ENCODE measurements at regions not wholly inside any gene's neighbourhood (a gene's known extent, or its start where the extent isn't known, plus 50 kb on each side); places are given as distances from the start of the nearest gene placed in this dataset.

GRCh38 chr13:73792796-73793195 is 341.4 kb downstream of the KLF12 start:
- Histone ChIP-seq H3K27ac (no peak overlapping the region), H3K36me3 (replicated peaks in 1 of 2; ENCODE audit: insufficient read depth in 1 of 2, low read depth in 2 of 2) (no peaks in the 10 kb centered on the region), H3K4me3 (no peak overlapping the region), H3K27me3 (no peaks in the 10 kb centered on the region), H3K4me1 (no peaks in the 10 kb centered on the region), H3K9me3 (no peaks in the 10 kb centered on the region)
- ATAC-seq (no peak), DNase-seq (no peak)
- intact Hi-C loops (cut with DNase I): no loop called here
- TF ChIP-seq POLR2A (IDR thresholded peaks at IDR 0.05) (no peak), CTCF (IDR thresholded peaks at IDR 0.05) (no peak)
- 68 to 72% methylated on average over 5 of the region's 5 CpGs for WGBS, 2 donors

GRCh38 chr13:73782450-73783449 is 351.5 kb downstream of the KLF12 start:
- no peak overlapping the region for H3K27ac ChIP-seq
- H3K27me3 ChIP-seq: no peaks in the 10 kb centered on the region
- H3K4me3 ChIP-seq: no peak overlapping the region
- H3K4me1 ChIP-seq: no peaks in the 10 kb centered on the region
- no peak for ATAC-seq
- DNase-seq: no peak
- intact Hi-C loops (cut with DNase I): no loop called here
- no peaks in the 10 kb centered on the region for H3K36me3 ChIP-seq (replicated peaks in 1 of 2; ENCODE audit: insufficient read depth in 1 of 2, low read depth in 2 of 2)
- H3K9me3 ChIP-seq: no peaks in the 10 kb centered on the region
- WGBS, 2 donors: 60 to 61% methylated on average over 6 of the region's 6 CpGs
- TF ChIP-seq CTCF (IDR thresholded peaks at IDR 0.05) (no peak), POLR2A (IDR thresholded peaks at IDR 0.05) (no peak)

GRCh38 chr13:73781384-73781783 is 352.8 kb downstream of the KLF12 start:
- Histone ChIP-seq H3K27ac (no peak overlapping the region), H3K36me3 (replicated peaks in 1 of 2; ENCODE audit: insufficient read depth in 1 of 2, low read depth in 2 of 2) (no peaks in the 10 kb centered on the region), H3K27me3 (no peaks in the 10 kb centered on the region), H3K9me3 (no peaks in the 10 kb centered on the region), H3K4me1 (no peaks in the 10 kb centered on the region), H3K4me3 (no peak overlapping the region)
- no peak for ATAC-seq
- no peak for TF ChIP-seq POLR2A (IDR thresholded peaks at IDR 0.05)
- no peak for TF ChIP-seq CTCF (IDR thresholded peaks at IDR 0.05)
- intact Hi-C loops (cut with DNase I): no loop called here
- DNase-seq: no peak

- DNase-seq (no peak), ATAC-seq (no peak)
- H3K27ac ChIP-seq: no peak overlapping the region
- H3K4me3 ChIP-seq: no peak overlapping the region
- 86 to 92% methylated on average over 1 of the region's 1 CpG for WGBS, 2 donors
- H3K36me3 ChIP-seq (replicated peaks in 1 of 2; ENCODE audit: insufficient read depth in 1 of 2, low read depth in 2 of 2): no peaks in the 10 kb centered on the region
- no peaks in the 10 kb centered on the region for H3K27me3 ChIP-seq
- TF ChIP-seq POLR2A (IDR thresholded peaks at IDR 0.05) (no peak), CTCF (IDR thresholded peaks at IDR 0.05) (no peak)
- no peaks in the 10 kb centered on the region for H3K9me3 ChIP-seq
- no peaks in the 10 kb centered on the region for H3K4me1 ChIP-seq
- intact Hi-C loops (cut with DNase I): no loop called here
These were observed 354.3 kb downstream of the KLF12 start for GRCh38 chr13:73779881-73780280.

Data from body of pancreas (tissue), 4 donors.